Activated CD8-positive, alpha-beta memory T cell treated with anti-CD3 and anti-CD28 coated beads, Interleukin-2, amount 10 ng/mL, durations not matched to agents 7 days and 5 days (primary cell): ENCODE measurements at regions not wholly inside any gene's neighbourhood (a gene's known extent, or its start where the extent isn't known, plus 50 kb on each side); places are given as distances from the start of the nearest gene placed in this dataset.

Source experiments
- ATAC-seq: fragments of 150-1000 bp; cut with Tn5 transposase; one replicate; pipeline ENCODE4 v1.10.0; 2021; ENCODE audit warnings: moderate library complexity
- CTCF ChIA-PET: fragments of 350-600 bp; sonication (Branson Sonifier 250); formaldehyde crosslinking; loops from one replicate; lab custom pipeline; 2021; ENCODE audit warnings: antibody characterized with exemption; lab: Charles Lee
- DNase-seq: peaks from one replicate; pipeline ENCODE4 v3.0.0-alpha.2; 2020
- H3K27ac Mint-ChIP-seq: one replicate; pipeline ENCODE4 v1.8.0; 2021; ENCODE audit warnings: mild to moderate bottlenecking, mixed read lengths
- H3K27me3 Mint-ChIP-seq: one replicate; pipeline ENCODE4 v1.8.0; 2021; ENCODE audit warnings: mixed read lengths
- H3K36me3 Mint-ChIP-seq: one replicate; pipeline ENCODE4 v1.8.0; 2021; ENCODE audit warnings: mild to moderate bottlenecking, mixed read lengths
- H3K4me1 Mint-ChIP-seq: one replicate; pipeline ENCODE4 v1.8.0; 2021; ENCODE audit warnings: mixed read lengths
- H3K4me3 Mint-ChIP-seq: one replicate; pipeline ENCODE4 v1.8.0; 2021; ENCODE audit warnings: mild to moderate bottlenecking, moderate library complexity, mixed read lengths
- H3K9me3 Mint-ChIP-seq: one replicate; pipeline ENCODE4 v1.8.0; 2022; ENCODE audit warnings: low read depth, mixed read lengths

GRCh38 chr12:77406219-77406905 is 341.0 kb upstream of the E2F7 start:
- no peaks in the 10 kb centered on the region for H3K9me3 Mint-ChIP-seq
- ATAC-seq (no peak), DNase-seq (no peak)
- H3K4me3 Mint-ChIP-seq: no peak overlapping the region
- no peaks in the 10 kb centered on the region for H3K36me3 Mint-ChIP-seq
- CTCF ChIA-PET: no interaction called here
- no peaks in the 10 kb centered on the region for H3K4me1 Mint-ChIP-seq
- H3K27ac Mint-ChIP-seq: no peak overlapping the region
- H3K27me3 Mint-ChIP-seq: no peaks in the 10 kb centered on the region

- Mint-ChIP-seq H3K27ac (no peak overlapping the region), H3K27me3 (no peaks in the 10 kb centered on the region), H3K36me3 (no peaks in the 10 kb centered on the region), H3K9me3 (no peaks in the 10 kb centered on the region), H3K4me1 (no peaks in the 10 kb centered on the region), H3K4me3 (no peak overlapping the region)
- ATAC-seq (no peak), DNase-seq (no peak)
- CTCF ChIA-PET: no interaction called here
These were observed 337.3 kb upstream of the E2F7 start for GRCh38 chr12:77402716-77403115.

GRCh38 chr12:77401770-77402081 is 336.4 kb upstream of the E2F7 start:
- no peak overlapping the region for H3K27ac Mint-ChIP-seq
- no peak for ATAC-seq
- no peaks in the 10 kb centered on the region for H3K27me3 Mint-ChIP-seq
- H3K4me3 Mint-ChIP-seq: no peak overlapping the region
- no peak for DNase-seq
- no peaks in the 10 kb centered on the region for H3K9me3 Mint-ChIP-seq
- CTCF ChIA-PET: no interaction called here
- no peaks in the 10 kb centered on the region for H3K4me1 Mint-ChIP-seq
- H3K36me3 Mint-ChIP-seq: no peaks in the 10 kb centered on the region

- no peaks in the 10 kb centered on the region for H3K27me3 Mint-ChIP-seq
- no peaks in the 10 kb centered on the region for H3K9me3 Mint-ChIP-seq
- no peaks in the 10 kb centered on the region for H3K4me1 Mint-ChIP-seq
- DNase-seq: no peak
- CTCF ChIA-PET: no interaction called here
- H3K27ac Mint-ChIP-seq: no peak overlapping the region
- H3K36me3 Mint-ChIP-seq: no peaks in the 10 kb centered on the region
- ATAC-seq: no peak
- H3K4me3 Mint-ChIP-seq: no peak overlapping the region
These were observed 335.8 kb upstream of the E2F7 start for GRCh38 chr12:77401064-77401769.

GRCh38 chr12:77392467-77393088 is 327.2 kb upstream of the E2F7 start:
- ATAC-seq (no peak), DNase-seq (no peak)
- CTCF ChIA-PET: no interaction called here
- no peak overlapping the region for H3K4me3 Mint-ChIP-seq
- no peak overlapping the region for H3K27ac Mint-ChIP-seq
- no peaks in the 10 kb centered on the region for H3K36me3 Mint-ChIP-seq
- no peaks in the 10 kb centered on the region for H3K27me3 Mint-ChIP-seq
- no peaks in the 10 kb centered on the region for H3K4me1 Mint-ChIP-seq
- no peaks in the 10 kb centered on the region for H3K9me3 Mint-ChIP-seq

GRCh38 chr12:77388445-77389265 is 323.3 kb upstream of the E2F7 start:
- ATAC-seq (no peak), DNase-seq (no peak)
- no peak overlapping the region for H3K4me3 Mint-ChIP-seq
- no peak overlapping the region for H3K27ac Mint-ChIP-seq
- H3K36me3 Mint-ChIP-seq: no peaks in the 10 kb centered on the region
- H3K9me3 Mint-ChIP-seq: no peaks in the 10 kb centered on the region
- no peaks in the 10 kb centered on the region for H3K27me3 Mint-ChIP-seq
- CTCF ChIA-PET: no interaction called here
- no peaks in the 10 kb centered on the region for H3K4me1 Mint-ChIP-seq

- CTCF ChIA-PET: no interaction called here
- ATAC-seq (no peak), DNase-seq (no peak)
- Mint-ChIP-seq H3K4me1 (no peaks in the 10 kb centered on the region), H3K9me3 (no peaks in the 10 kb centered on the region), H3K4me3 (no peak overlapping the region), H3K36me3 (no peaks in the 10 kb centered on the region), H3K27me3 (no peaks in the 10 kb centered on the region), H3K27ac (no peak overlapping the region)
These were observed 322.3 kb upstream of the E2F7 start for GRCh38 chr12:77387671-77388070.

- CTCF ChIA-PET: interaction anchor here (0.6 kb wide), 1 partner anchor 1953 kb away, joined by 3 read pairs; no protein-coding TSS in a partner anchor
- Mint-ChIP-seq H3K27ac (no peak overlapping the region), H3K9me3 (no peaks in the 10 kb centered on the region), H3K27me3 (no peaks in the 10 kb centered on the region), H3K4me3 (no peak overlapping the region), H3K36me3 (no peaks in the 10 kb centered on the region), H3K4me1 (no peaks in the 10 kb centered on the region)
- DNase-seq (no peak), ATAC-seq (no peak)
These were observed 321.8 kb upstream of the E2F7 start for GRCh38 chr12:77387214-77387613.

- Mint-ChIP-seq H3K4me1 (no peaks in the 10 kb centered on the region), H3K9me3 (no peaks in the 10 kb centered on the region), H3K27ac (no peak overlapping the region), H3K27me3 (no peaks in the 10 kb centered on the region), H3K36me3 (no peaks in the 10 kb centered on the region), H3K4me3 (no peak overlapping the region)
- CTCF ChIA-PET: no interaction called here
- DNase-seq (no peak), ATAC-seq (no peak)
These were observed 319.6 kb upstream of the E2F7 start for GRCh38 chr12:77384941-77385340.

GRCh38 chr12:77382096-77382742 is 316.9 kb upstream of the E2F7 start:
- CTCF ChIA-PET: no interaction called here
- H3K4me3 Mint-ChIP-seq: no peak overlapping the region
- no peak overlapping the region for H3K27ac Mint-ChIP-seq
- DNase-seq: no peak
- H3K27me3 Mint-ChIP-seq: no peaks in the 10 kb centered on the region
- no peaks in the 10 kb centered on the region for H3K9me3 Mint-ChIP-seq
- no peak for ATAC-seq
- no peaks in the 10 kb centered on the region for H3K36me3 Mint-ChIP-seq
- H3K4me1 Mint-ChIP-seq: no peaks in the 10 kb centered on the region

- Mint-ChIP-seq H3K27me3 (no peaks in the 10 kb centered on the region), H3K36me3 (no peaks in the 10 kb centered on the region), H3K4me1 (no peaks in the 10 kb centered on the region), H3K27ac (no peak overlapping the region), H3K4me3 (no peak overlapping the region), H3K9me3 (peaks cover 2% of the 10 kb centered on the region)
- ATAC-seq: no peak
- CTCF ChIA-PET: no interaction called here
- DNase-seq: no peak
These were observed 312.3 kb upstream of the E2F7 start for GRCh38 chr12:77377622-77378021.

- no peak overlapping the region for H3K27ac Mint-ChIP-seq
- CTCF ChIA-PET: no interaction called here
- no peaks in the 10 kb centered on the region for H3K27me3 Mint-ChIP-seq
- peaks cover 2% of the 10 kb centered on the region for H3K9me3 Mint-ChIP-seq
- H3K4me3 Mint-ChIP-seq: no peak overlapping the region
- no peaks in the 10 kb centered on the region for H3K36me3 Mint-ChIP-seq
- DNase-seq (no peak), ATAC-seq (no peak)
- no peaks in the 10 kb centered on the region for H3K4me1 Mint-ChIP-seq
These were observed 311.7 kb upstream of the E2F7 start for GRCh38 chr12:77377116-77377515.

- Mint-ChIP-seq H3K4me1 (no peaks in the 10 kb centered on the region), H3K36me3 (no peaks in the 10 kb centered on the region), H3K27me3 (no peaks in the 10 kb centered on the region), H3K4me3 (no peak overlapping the region), H3K9me3 (peaks cover 2% of the 10 kb centered on the region), H3K27ac (no peak overlapping the region)
- DNase-seq (no peak), ATAC-seq (no peak)
- CTCF ChIA-PET: no interaction called here
These were observed 309.3 kb upstream of the E2F7 start for GRCh38 chr12:77374673-77375072.
